Heart left ventricle (tissue), 16 donors: ENCODE measurements at regions not wholly inside any gene's neighbourhood (a gene's known extent, or its start where the extent isn't known, plus 50 kb on each side); places are given as distances from the start of the nearest gene placed in this dataset.

Experiments
- ATAC-seq, 4 donors: fragments of 200-7000 bp; cut with Tn5 transposase; one replicate each; pipeline ENCODE4 v1.9.1; 2020 to 2022; ENCODE audit warnings: moderate library complexity in 4 of 4, mild to moderate bottlenecking in 3 of 4, moderate number of reproducible peaks in 1 of 4
- DNase-seq, 5 donors: peaks; one replicate each; pipeline ENCODE4 v3.0.0-alpha.2; 2020
- H3K27ac ChIP-seq, 12 donors: fragments of 200-600 bp; sonication (generic) in 4 of 12; one replicate each; pipeline versions ENCODE4 v1.5.0 to v1.8.0; 2016 to 2022; ENCODE audit warnings: mild to moderate bottlenecking in 2 of 12
- H3K27me3 ChIP-seq, 9 donors: fragments of 200-600 bp; sonication (generic) in 2 of 9; one replicate each; pipeline versions ENCODE4 v1.5.1 to v1.8.0; 2016 to 2022; ENCODE audit warnings: mild to moderate bottlenecking in 3 of 9
- H3K36me3 ChIP-seq, 9 donors: fragments of 200-600 bp; sonication (generic) in 2 of 9; one replicate each; pipeline versions ENCODE4 v1.5.0 to v1.8.0; 2018 to 2022; ENCODE audit warnings: mild to moderate bottlenecking in 2 of 9
- H3K4me1 ChIP-seq, 12 donors: fragments of 200-600 bp; sonication (generic) in 4 of 12; one replicate each; pipeline versions ENCODE4 v1.5.0 to v1.8.0; 2016 to 2022; ENCODE audit warnings: mild to moderate bottlenecking in 3 of 12
- H3K4me3 ChIP-seq, 12 donors: fragments of 200-600 bp; sonication (generic) in 4 of 12; one replicate each; pipeline versions ENCODE4 v1.5.0 to v1.8.0; 2017 to 2022; ENCODE audit warnings: mild to moderate bottlenecking in 9 of 12, moderate library complexity in 4 of 12
- H3K9me3 ChIP-seq, 12 donors: fragments of 200-600 bp; sonication (generic) in 4 of 12; one replicate each; pipeline versions ENCODE4 v1.5.0 to v1.8.0; 2016 to 2022; ENCODE audit warnings: mild to moderate bottlenecking in 1 of 12
- POLR2A ChIP-seq, 2 donors: fragments of 450-650 bp; IDR thresholded peaks; one replicate each; pipeline ENCODE4 v1.6.1; 2017; ENCODE audit warnings: antibody characterized with exemption in 2 of 2, mild to moderate bottlenecking in 2 of 2, moderate library complexity in 2 of 2
- WGBS, 4 donors: extraction: QIAGEN DNeasy Blood & Tissue Kit in 2 of 4; methylation state at CpG; one replicate each; pipeline versions ENCODE4 v1.1.5 to v1.1.7; 2013 to 2018; 5-methylcytosine and 5-hydroxymethylcytosine counted together
- intact Hi-C, 10 donors: fragments of 100-400 bp; cut with DNase I; formaldehyde crosslinking; loops; one replicate each; pipeline versions ENCODE4 v1.11.1 to v1.14.2; 2022
- TF ChIP-seq, protein P1 (sequence below), 12 donors: fragments of 200-600 bp; sonication (generic) in 4 of 12; IDR thresholded peaks; one replicate each; pipeline versions ENCODE4 v1.5.0 to v1.8.0; 2018 to 2022; ENCODE audit warnings: antibody characterized with exemption in 12 of 12, mild to moderate bottlenecking in 5 of 12
- donor health status: ischemic (EF 13 %, LVEDD 7.1; RV severe dilation, severe dysfunction).
- donor health status: healthy with polysubstance abuse.
- donor health status: DM: no; HTN: yes; CAD: no.
- donor health status: DM: no; HTN: no; CAD: no.
- donor health status: ischemic (EF 25% LVEDD 6.9; RV normal size, moderate dysfunction).
- donor health status: ischemic (EF 25% LVEDD 5.7; RV mildly dilated, moderate dysfunction).
- donor health status: healthy.
- donor health status: DM: yes; HTN: yes; CAD: no.
- donor health status: ischemic (EF 35%, LVEDD 5.7; RV mildly dilated, moderate dysfunction).
- donor health status: nonischemic (EF 11% LVEDD 7.7; RV severe dilation, severe dysfunction).
- donor health status: DM: yes; HTN: yes; CAD: no.
- donor health status: PGD.
- donor health status: ischemic (EF 29% LVEDD 5.4; RV normal size, mild dysfunction).
- donor health status: nonischemic (EF 23%, LVEDD 6.1; RV moderate dilation, normal function).

DNA sequence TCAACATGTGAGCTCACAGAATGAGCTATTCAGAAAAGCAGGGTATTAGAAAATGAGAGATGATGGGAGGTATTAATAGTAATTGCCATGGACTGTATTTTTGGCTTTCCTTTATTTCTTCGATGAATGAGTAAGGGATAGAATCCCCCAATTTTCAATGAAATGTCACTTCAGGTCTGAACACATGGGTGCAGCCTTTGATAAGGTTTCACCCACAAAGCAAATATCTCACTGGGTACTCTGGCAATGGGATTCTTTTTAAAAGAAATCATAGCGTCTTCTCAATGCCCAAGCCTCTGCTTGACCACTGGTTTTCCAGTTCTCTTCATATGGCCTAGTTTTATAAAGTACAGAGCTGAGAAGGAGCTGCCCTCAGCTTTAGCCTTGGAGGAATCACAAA lies 610.5 kb upstream of the FANCL start:
- TF ChIP-seq, protein P1, sequence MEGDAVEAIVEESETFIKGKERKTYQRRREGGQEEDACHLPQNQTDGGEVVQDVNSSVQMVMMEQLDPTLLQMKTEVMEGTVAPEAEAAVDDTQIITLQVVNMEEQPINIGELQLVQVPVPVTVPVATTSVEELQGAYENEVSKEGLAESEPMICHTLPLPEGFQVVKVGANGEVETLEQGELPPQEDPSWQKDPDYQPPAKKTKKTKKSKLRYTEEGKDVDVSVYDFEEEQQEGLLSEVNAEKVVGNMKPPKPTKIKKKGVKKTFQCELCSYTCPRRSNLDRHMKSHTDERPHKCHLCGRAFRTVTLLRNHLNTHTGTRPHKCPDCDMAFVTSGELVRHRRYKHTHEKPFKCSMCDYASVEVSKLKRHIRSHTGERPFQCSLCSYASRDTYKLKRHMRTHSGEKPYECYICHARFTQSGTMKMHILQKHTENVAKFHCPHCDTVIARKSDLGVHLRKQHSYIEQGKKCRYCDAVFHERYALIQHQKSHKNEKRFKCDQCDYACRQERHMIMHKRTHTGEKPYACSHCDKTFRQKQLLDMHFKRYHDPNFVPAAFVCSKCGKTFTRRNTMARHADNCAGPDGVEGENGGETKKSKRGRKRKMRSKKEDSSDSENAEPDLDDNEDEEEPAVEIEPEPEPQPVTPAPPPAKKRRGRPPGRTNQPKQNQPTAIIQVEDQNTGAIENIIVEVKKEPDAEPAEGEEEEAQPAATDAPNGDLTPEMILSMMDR (IDR thresholded peaks at IDR 0.05): peak in 1 of 12 donors; percentile 17
- TF ChIP-seq POLR2A (IDR thresholded peaks at IDR 0.05): no peak
- no peaks in the 10 kb centered on the region for H3K36me3 ChIP-seq
- no peak overlapping the region for H3K4me3 ChIP-seq
- H3K9me3 ChIP-seq: no peaks in the 10 kb centered on the region
- intact Hi-C loops: no loop called here
- ATAC-seq: no peak
- DNase-seq: no peak
- no peaks in the 10 kb centered on the region for H3K27me3 ChIP-seq
- WGBS, 4 donors: 64 to 75% (median 74%) methylated on average over 2 of the region's 2 CpGs
- no peaks in the 10 kb centered on the region for H3K4me1 ChIP-seq
- no peak overlapping the region for H3K27ac ChIP-seq

DNA sequence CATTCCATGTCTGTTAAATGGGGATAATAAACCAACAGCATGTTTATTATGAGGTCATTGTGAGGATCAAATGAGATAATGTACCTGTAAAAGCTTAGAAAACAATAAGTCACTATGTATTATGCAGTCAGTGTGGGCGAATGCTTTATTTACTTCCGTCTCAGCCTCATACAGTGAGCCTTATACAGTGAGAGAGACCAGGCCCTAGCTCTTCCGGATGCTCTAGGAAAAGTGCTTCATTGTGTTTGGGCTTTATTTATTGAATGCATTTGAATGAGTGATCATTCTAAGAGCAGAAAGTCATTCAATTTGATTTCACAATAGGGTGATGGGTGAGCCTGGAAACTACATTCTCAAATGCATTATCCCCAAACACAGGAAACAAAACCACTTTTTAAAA lies 603.9 kb upstream of the FANCL start:
- no peak for ATAC-seq
- Histone ChIP-seq H3K9me3 (no peaks in the 10 kb centered on the region), H3K36me3 (no peaks in the 10 kb centered on the region), H3K4me1 (no peaks in the 10 kb centered on the region), H3K4me3 (no peak overlapping the region), H3K27ac (no peak overlapping the region), H3K27me3 (no peaks in the 10 kb centered on the region)
- 81 to 85% (median 82%) methylated on average over 3 of the region's 3 CpGs for WGBS, 4 donors
- no peak for DNase-seq
- TF ChIP-seq, protein P1 (IDR thresholded peaks at IDR 0.05): no peak
- TF ChIP-seq POLR2A (IDR thresholded peaks at IDR 0.05): no peak
- intact Hi-C loops: no loop called here

GRCh38 chr2:58842501-58843155 lies 601.5 kb upstream of the FANCL start:
- DNase-seq: no peak
- TF ChIP-seq, protein P1 (IDR thresholded peaks at IDR 0.05): no peak
- no peak for TF ChIP-seq POLR2A (IDR thresholded peaks at IDR 0.05)
- H3K4me1 ChIP-seq: no peaks in the 10 kb centered on the region
- H3K9me3 ChIP-seq: no peaks in the 10 kb centered on the region
- H3K27ac ChIP-seq: no peak overlapping the region
- no peak overlapping the region for H3K4me3 ChIP-seq
- 65 to 71% (median 68%) methylated on average over 5 of the region's 5 CpGs for WGBS, 4 donors
- no peaks in the 10 kb centered on the region for H3K27me3 ChIP-seq
- intact Hi-C loops: no loop called here
- no peak for ATAC-seq
- no peaks in the 10 kb centered on the region for H3K36me3 ChIP-seq

DNA sequence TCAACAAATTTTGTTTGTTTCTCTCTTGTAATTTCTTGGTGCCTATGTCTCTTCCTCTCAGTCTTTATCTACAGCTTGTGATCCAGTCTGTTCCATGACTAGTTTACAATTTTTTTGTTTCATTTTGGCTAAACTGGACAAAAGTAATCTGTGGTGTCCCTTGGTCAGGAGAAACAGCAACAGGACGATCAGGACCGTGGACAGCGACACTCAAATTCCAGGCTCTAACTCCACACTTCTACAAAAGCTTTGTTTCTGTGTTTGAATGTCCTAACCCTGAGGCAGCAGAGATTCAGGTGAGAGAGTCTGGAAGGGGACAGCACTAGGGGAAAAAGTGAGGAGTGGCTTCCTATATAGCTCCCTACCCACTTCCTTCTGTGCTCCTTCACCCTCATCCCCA lies 593.3 kb upstream of the FANCL start:
- TF ChIP-seq, protein P1 (IDR thresholded peaks at IDR 0.05): no peak
- Histone ChIP-seq H3K27me3 (no peaks in the 10 kb centered on the region), H3K27ac (no peak overlapping the region), H3K9me3 (peaks cover 0 to 11% (median 2%) of the 10 kb centered on the region in 12 donors), H3K4me1 (no peaks in the 10 kb centered on the region), H3K4me3 (no peak overlapping the region), H3K36me3 (no peaks in the 10 kb centered on the region)
- no peak for ATAC-seq
- DNase-seq: no peak
- WGBS, 4 donors: 4 to 8% (median 6%) methylated on average over 3 of the region's 3 CpGs
- intact Hi-C loops: no loop called here
